OCI-LY7 (cell line): ENCODE measurements at regions not wholly inside any gene's neighbourhood (a gene's known extent, or its start where the extent isn't known, plus 50 kb on each side); places are given as distances from the start of the nearest gene placed in this dataset.

ENCODE experiments used
- BruUV-seq: library from RNA; stranded (reverse); fragments of 400-500 nt; replicated peaks from 2 replicates; lab custom pipeline; 2021; lab: Mats Ljungman, UMichigan
- CTCF ChIA-PET: fragments of 300-600 bp; sonication (Branson Sonifier 250); formaldehyde crosslinking; loops from one replicate; lab custom pipeline; 2022; ENCODE audit warnings: antibody characterized with exemption; ENCODE audit not compliant: unreplicated experiment; lab: Charles Lee
- POLR2A ChIA-PET: fragments of 300-600 bp; sonication (Branson Sonifier 250); formaldehyde crosslinking; loops from one replicate; lab custom pipeline; 2022; ENCODE audit warnings: antibody characterized with exemption; lab: Charles Lee
- DNase-seq: peaks from one replicate; pipeline ENCODE4 v3.0.0-alpha.2; 2015; ENCODE audit warnings: low spot score
- H2AFZ ChIP-seq: fragments of 200-600 bp; sonication (generic), shearing (Covaris generic); 2 replicates; pipeline ENCODE4 v1.6.1; 2014; ENCODE audit warnings: mild to moderate bottlenecking, antibody characterized with exemption, low read length, moderate library complexity
- H3K27ac ChIP-seq: fragments of 200-600 bp; sonication (generic); 2 replicates; pipeline ENCODE4 v1.5.1; 2014; ENCODE audit warnings: mixed run types, low read depth, mild to moderate bottlenecking, moderate library complexity, low read length, inconsistent platforms; ENCODE audit not compliant: poor library complexity, severe bottlenecking
- H3K36me3 ChIP-seq: fragments of 200-600 bp; sonication (generic); 2 replicates; pipeline ENCODE4 v1.6.1; 2014; ENCODE audit warnings: mild to moderate bottlenecking, antibody characterized with exemption, low read length, moderate library complexity, mixed read lengths; ENCODE audit not compliant: insufficient read depth
- H3K4me1 ChIP-seq: fragments of 200-600 bp; sonication (generic); 2 replicates; pipeline ENCODE4 v1.5.1; 2014; ENCODE audit warnings: mild to moderate bottlenecking, low read length; ENCODE audit not compliant: insufficient read depth, poor library complexity, severe bottlenecking
- H3K4me2 ChIP-seq: fragments of 200-600 bp; sonication (generic); 2 replicates; pipeline ENCODE4 v1.6.1; 2014; ENCODE audit warnings: mild to moderate bottlenecking, low read length
- H3K4me3 ChIP-seq: fragments of 200-600 bp; sonication (generic); 2 replicates; pipeline ENCODE4 v1.5.1; 2014; ENCODE audit warnings: mild to moderate bottlenecking, low read depth, low read length; ENCODE audit not compliant: poor library complexity, severe bottlenecking
- H3K79me2 ChIP-seq: fragments of 200-600 bp; sonication (generic); 2 replicates; pipeline ENCODE4 v1.6.1; 2016; ENCODE audit warnings: low read depth, mild to moderate bottlenecking, low read length, moderate library complexity, mixed read lengths; ENCODE audit not compliant: insufficient read depth
- H3K9me2 ChIP-seq: fragments of 200-600 bp; sonication (generic); 2 replicates; pipeline ENCODE4 v1.6.1; 2016; ENCODE audit warnings: mild to moderate bottlenecking, low read length, mixed read lengths; ENCODE audit not compliant: insufficient read depth
- H3K9me3 ChIP-seq: fragments of 200-600 bp; sonication (generic); 2 replicates; pipeline ENCODE4 v1.6.1; 2014; ENCODE audit warnings: mild to moderate bottlenecking, mixed run types, low read length, mixed read lengths
- H4K20me1 ChIP-seq: fragments of 200-600 bp; sonication (generic); 2 replicates; pipeline ENCODE4 v1.6.1; 2014; ENCODE audit warnings: mild to moderate bottlenecking, antibody characterized with exemption, low read length, moderate library complexity, mixed read lengths; ENCODE audit not compliant: insufficient read depth
- CTCF ChIP-seq: fragments of 200-600 bp; sonication (generic); conservative IDR thresholded peaks from 2 replicates; pipeline ENCODE4 v1.5.1; 2014; ENCODE audit warnings: mild to moderate bottlenecking, antibody characterized with exemption, low read length, moderate library complexity, mixed read lengths
- EZH2phosphoT487 ChIP-seq: fragments of 200-600 bp; sonication (generic); IDR thresholded peaks from 2 replicates; pipeline ENCODE4 v1.6.1; 2018; ENCODE audit warnings: low read depth, borderline replicate concordance, mild to moderate bottlenecking, mixed run types, antibody characterized with exemption, low read length, moderate library complexity, mixed read lengths
- intact Hi-C: fragments of 100-400 bp; cut with micrococcal nuclease; formaldehyde crosslinking; loops from one replicate; pipeline ENCODE4 v1.10.0; 2022; ENCODE audit not compliant: unreplicated experiment

GRCh38 chr15:100779331-100780207 is 100.1 kb upstream of the ALDH1A3 start:
- CTCF ChIA-PET: no interaction called here
- no peak overlapping the region for H3K27ac ChIP-seq
- H4K20me1 ChIP-seq: no peaks in the 10 kb centered on the region
- DNase-seq: no peak
- POLR2A ChIA-PET: interaction anchor here (0.5 kb wide), 1 partner anchor 61 kb away, joined by 3 read pairs; no protein-coding TSS in a partner anchor
- H3K4me2 ChIP-seq: no peak overlapping the region
- H3K36me3 ChIP-seq: no peaks in the 10 kb centered on the region
- no peaks in the 10 kb centered on the region for H3K9me2 ChIP-seq
- TF ChIP-seq EZH2phosphoT487 (no peak), CTCF (no peak)
- no peaks in the 10 kb centered on the region for H3K9me3 ChIP-seq
- H3K79me2 ChIP-seq: no peaks in the 10 kb centered on the region
- H3K4me3 ChIP-seq: no peak overlapping the region
- no peak overlapping the region for H2AFZ ChIP-seq
- no peaks in the 10 kb centered on the region for H3K4me1 ChIP-seq
- intact Hi-C loops: no loop called here
- no TSS peak for BruUV-seq

GRCh38 chr15:100780208-100780800 is 99.3 kb upstream of the ALDH1A3 start:
- intact Hi-C loops: no loop called here
- H3K4me2 ChIP-seq: no peak overlapping the region
- no peak overlapping the region for H3K4me3 ChIP-seq
- no TSS peak for BruUV-seq
- H2AFZ ChIP-seq: no peak overlapping the region
- ChIA-PET CTCF (no interaction called here), POLR2A (no interaction called here)
- no peak for DNase-seq
- no peaks in the 10 kb centered on the region for H3K9me2 ChIP-seq
- no peaks in the 10 kb centered on the region for H3K9me3 ChIP-seq
- H3K79me2 ChIP-seq: no peaks in the 10 kb centered on the region
- H4K20me1 ChIP-seq: no peaks in the 10 kb centered on the region
- H3K27ac ChIP-seq: no peak overlapping the region
- no peaks in the 10 kb centered on the region for H3K4me1 ChIP-seq
- H3K36me3 ChIP-seq: no peaks in the 10 kb centered on the region
- TF ChIP-seq EZH2phosphoT487 (no peak), CTCF (no peak)
